Upper lobe of left lung (tissue), 4 donors: ENCODE measurements at regions not wholly inside any gene's neighbourhood (a gene's known extent, or its start where the extent isn't known, plus 50 kb on each side); places are given as distances from the start of the nearest gene placed in this dataset.

Experiments used
- CTCF ChIP-seq, 6 experiments: fragments of 450-650 bp in 4 of 6; fragments of 200-600 bp in 2 of 6; sonication (generic) in 2 of 6; IDR thresholded peaks; one replicate each; pipeline ENCODE4 v1.5.1; 2016 to 2019; ENCODE audit warnings: antibody characterized with exemption in 6 of 6
- EP300 ChIP-seq, 4 donors: sonication (generic); formaldehyde crosslinking; IDR thresholded peaks; one replicate each; pipeline ENCODE4 v1.5.1; 2017; ENCODE audit warnings: antibody characterized with exemption in 4 of 4, control low read depth in 2 of 4

GRCh38 chr14:86513056-86513455 lies 983.1 kb downstream of the FLRT2 start:
- TF ChIP-seq CTCF (IDR thresholded peaks at IDR 0.05) (no peak), EP300 (IDR thresholded peaks at IDR 0.05) (no peak)
